ENCODE measurements at regions not wholly inside any gene's neighbourhood (a gene's known extent, or its start where the extent isn't known, plus 50 kb on each side); places are given as distances from the start of the nearest gene placed in this dataset.

DNA sequence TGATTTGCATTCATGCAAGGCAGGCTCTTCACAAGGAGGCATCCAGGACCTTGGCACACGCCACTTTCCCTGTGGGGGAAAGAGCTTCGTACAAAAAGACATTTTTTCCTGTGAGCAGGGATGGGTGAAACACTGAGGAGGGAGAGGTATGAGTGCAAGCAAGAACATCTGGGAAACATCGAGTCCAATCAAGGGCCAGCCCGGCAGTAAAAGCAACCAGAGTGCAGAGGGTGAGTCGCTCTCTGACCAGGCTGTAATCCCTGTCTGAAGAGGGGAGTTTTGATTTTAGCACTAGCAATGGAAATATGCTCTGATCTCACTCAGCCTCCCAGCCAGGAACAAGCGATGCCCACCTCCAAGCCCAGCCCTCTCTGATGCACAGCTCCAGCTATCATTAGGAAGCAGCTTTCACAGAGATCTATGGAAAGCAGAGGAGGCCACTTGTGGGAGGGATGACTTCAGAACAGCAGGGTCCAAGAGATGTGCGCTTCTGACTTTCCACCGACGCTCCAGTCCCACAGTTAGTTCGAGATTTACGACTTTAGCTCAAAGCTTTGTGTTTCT is 211.0 kb upstream of the ADAMTS16 start:
- Histone ChIP-seq H3K4me1 (no peaks in the 10 kb centered on the region), H3K9me3 (replicated peaks in 1 of 11) (peaks cover 4 to 12% (median 8%) of the 10 kb centered on the region in 11 experiments; a peak in 13 of 22 replicates)
- no peak for TF ChIP-seq Cebpa-rat (IDR thresholded peaks at IDR 0.05)

GRCh38 chr5:4939042-4939781 is 200.9 kb upstream of the ADAMTS16 start:
- Histone ChIP-seq H3K27ac (no peak overlapping the region), H3K4me1 (no peaks in the 10 kb centered on the region), H3K36me3 (no peaks in the 10 kb centered on the region), H3K4me3 (no peak overlapping the region), H3K9ac (no peak overlapping the region), H3K4me2 (no peak overlapping the region), H4K20me1 (no peaks in the 10 kb centered on the region), H3K9me3 (replicated peaks in 1 of 11) (no peaks in the 10 kb centered on the region), H3K27me3 (no peaks in the 10 kb centered on the region)
- no peak for TF ChIP-seq Cebpa-rat (IDR thresholded peaks at IDR 0.05)

More for the DNA sequence above, 211.0 kb upstream of the ADAMTS16 start:
- no peaks in the 10 kb centered on the region for H3K27me3 ChIP-seq
- no peak overlapping the region for H3K27ac ChIP-seq
- H3K4me3 ChIP-seq = no peak overlapping the region
- H3K36me3 ChIP-seq = no peaks in the 10 kb centered on the region
- H3K4me2 ChIP-seq = no peak overlapping the region
- H3K9ac ChIP-seq = no peak overlapping the region
- no peaks in the 10 kb centered on the region for H4K20me1 ChIP-seq

GRCh38 chr5:4941161-4941560 is 199.0 kb upstream of the ADAMTS16 start:
- no peak for TF ChIP-seq Cebpa-rat (IDR thresholded peaks at IDR 0.05)
- Histone ChIP-seq H4K20me1 (no peaks in the 10 kb centered on the region), H3K27me3 (no peaks in the 10 kb centered on the region), H3K9ac (no peak overlapping the region), H3K4me2 (no peak overlapping the region), H3K36me3 (no peaks in the 10 kb centered on the region), H3K4me3 (no peak overlapping the region), H3K27ac (no peak overlapping the region), H3K4me1 (no peaks in the 10 kb centered on the region), H3K9me3 (replicated peaks in 1 of 11) (no peaks in the 10 kb centered on the region)

- Histone ChIP-seq H3K4me3 (no peak overlapping the region; a peak in 1 of 20 replicates), H3K27ac (no peak overlapping the region), H4K20me1 (no peaks in the 10 kb centered on the region), H3K4me2 (peak overlapping the region in 7 of 11 experiments; percentile 25 to 41 (median 34); a peak in 6 of 22 replicates), H3K36me3 (no peaks in the 10 kb centered on the region), H3K9me3 (replicated peaks in 1 of 11) (no peaks in the 10 kb centered on the region), H3K4me1 (no peaks in the 10 kb centered on the region), H3K27me3 (no peaks in the 10 kb centered on the region), H3K9ac (no peak overlapping the region)
- no peak for TF ChIP-seq Cebpa-rat (IDR thresholded peaks at IDR 0.05)
Observed at GRCh38 chr5:4941957-4942830, 197.9 kb upstream of the ADAMTS16 start.

GRCh38 chr5:4942831-4943178 is 197.3 kb upstream of the ADAMTS16 start:
- Histone ChIP-seq H3K4me2 (no peak overlapping the region), H4K20me1 (no peaks in the 10 kb centered on the region), H3K27ac (no peak overlapping the region), H3K36me3 (no peaks in the 10 kb centered on the region), H3K27me3 (no peaks in the 10 kb centered on the region), H3K4me3 (no peak overlapping the region), H3K4me1 (no peaks in the 10 kb centered on the region), H3K9me3 (replicated peaks in 1 of 11) (no peaks in the 10 kb centered on the region), H3K9ac (no peak overlapping the region)
- TF ChIP-seq Cebpa-rat (IDR thresholded peaks at IDR 0.05) = no peak

DNA sequence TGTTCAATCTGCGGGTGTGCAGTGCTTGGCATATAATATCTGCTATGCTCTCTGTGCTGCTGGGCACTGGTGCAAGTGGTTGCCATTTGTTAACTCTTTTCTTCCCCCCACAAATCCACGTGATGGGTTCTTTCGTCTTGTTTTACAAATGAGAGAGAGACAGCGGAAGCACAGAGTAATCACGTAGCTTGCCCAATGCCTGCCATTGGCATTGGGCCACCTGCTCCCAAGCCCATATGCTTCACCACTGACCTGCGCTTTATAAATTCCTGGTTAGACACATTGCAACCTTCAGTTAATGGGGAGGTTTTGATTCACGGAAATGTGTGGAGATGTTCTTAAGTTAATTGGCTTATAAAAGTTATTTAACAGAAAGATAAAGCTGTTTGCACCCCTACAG is 194.8 kb upstream of the ADAMTS16 start:
- TF ChIP-seq Cebpa-rat (IDR thresholded peaks at IDR 0.05) = no peak
- H3K4me2 ChIP-seq = no peak overlapping the region
- H3K36me3 ChIP-seq = no peaks in the 10 kb centered on the region
- no peaks in the 10 kb centered on the region for H4K20me1 ChIP-seq
- H3K4me3 ChIP-seq = no peak overlapping the region
- H3K4me1 ChIP-seq = no peaks in the 10 kb centered on the region
- H3K27ac ChIP-seq = no peak overlapping the region
- no peak overlapping the region for H3K9ac ChIP-seq
- no peaks in the 10 kb centered on the region for H3K9me3 ChIP-seq (replicated peaks in 1 of 11)
- no peaks in the 10 kb centered on the region for H3K27me3 ChIP-seq

GRCh38 chr5:4947106-4947505 is 193.0 kb upstream of the ADAMTS16 start:
- TF ChIP-seq Cebpa-rat (IDR thresholded peaks at IDR 0.05) = no peak
- H3K9me3 ChIP-seq (replicated peaks in 1 of 11) = no peaks in the 10 kb centered on the region
- no peak overlapping the region for H3K4me2 ChIP-seq
- no peak overlapping the region for H3K9ac ChIP-seq
- H4K20me1 ChIP-seq = no peaks in the 10 kb centered on the region
- H3K4me3 ChIP-seq = no peak overlapping the region
- no peaks in the 10 kb centered on the region for H3K4me1 ChIP-seq
- H3K36me3 ChIP-seq = no peaks in the 10 kb centered on the region
- H3K27ac ChIP-seq = no peak overlapping the region
- no peaks in the 10 kb centered on the region for H3K27me3 ChIP-seq

DNA sequence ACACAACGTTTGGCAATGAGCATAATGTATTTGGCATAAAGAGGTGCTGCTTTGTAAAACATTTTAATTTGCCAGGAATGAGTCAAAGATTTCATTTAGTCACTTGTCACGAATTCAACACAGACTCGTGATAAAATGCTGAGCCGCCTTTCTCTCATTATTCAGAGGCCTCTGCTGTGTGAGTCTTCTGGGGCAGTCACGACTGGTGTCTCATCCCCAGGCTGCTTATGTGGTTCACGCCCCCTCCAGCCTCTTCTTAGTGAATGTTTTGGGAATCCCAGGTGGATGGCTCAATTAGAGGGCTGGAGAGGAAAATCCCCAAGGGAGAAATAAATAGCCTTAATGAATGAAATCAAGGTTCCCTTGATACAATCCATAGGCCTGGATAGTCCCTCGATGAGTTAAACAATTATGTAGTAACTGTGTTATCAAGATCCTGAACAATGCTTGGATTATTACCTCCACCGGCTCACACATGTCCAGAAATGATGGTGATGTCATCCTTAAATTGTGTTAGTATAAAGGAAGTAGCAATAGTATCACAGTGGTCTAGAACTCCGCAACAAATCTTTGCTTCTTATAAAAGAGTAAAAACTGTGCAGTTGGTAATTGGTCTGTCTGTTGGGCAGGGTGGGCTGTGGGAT is 192.1 kb upstream of the ADAMTS16 start:
- Histone ChIP-seq H3K9ac (no peak overlapping the region), H4K20me1 (no peaks in the 10 kb centered on the region), H3K9me3 (replicated peaks in 1 of 11) (no peaks in the 10 kb centered on the region), H3K27me3 (no peaks in the 10 kb centered on the region), H3K36me3 (no peaks in the 10 kb centered on the region), H3K4me2 (no peak overlapping the region), H3K4me3 (no peak overlapping the region), H3K27ac (no peak overlapping the region), H3K4me1 (no peaks in the 10 kb centered on the region)
- TF ChIP-seq Cebpa-rat (IDR thresholded peaks at IDR 0.05) = no peak

DNA sequence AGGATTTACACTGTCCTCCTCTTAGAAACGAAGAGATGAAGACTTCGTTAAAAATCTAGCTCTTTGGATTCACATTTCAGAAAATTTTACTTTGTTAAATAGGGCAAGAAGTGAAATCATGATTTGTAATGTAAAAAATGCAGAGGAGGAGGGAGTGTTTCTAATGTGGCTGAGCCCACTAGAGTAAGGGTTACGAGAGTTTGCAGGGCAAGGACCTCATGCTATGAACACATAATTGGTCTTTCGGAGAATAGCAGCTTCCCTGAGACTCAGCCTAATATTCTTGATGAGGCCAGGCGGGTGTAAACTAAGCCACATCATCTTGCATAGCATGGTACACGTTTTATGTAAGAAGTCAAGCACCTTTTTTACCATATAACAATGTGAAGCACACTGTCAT is 191.0 kb upstream of the ADAMTS16 start:
- H3K4me3 ChIP-seq = no peak overlapping the region
- H3K9ac ChIP-seq = no peak overlapping the region
- H3K9me3 ChIP-seq (replicated peaks in 1 of 11) = no peaks in the 10 kb centered on the region
- H3K4me1 ChIP-seq = no peaks in the 10 kb centered on the region
- H4K20me1 ChIP-seq = no peaks in the 10 kb centered on the region
- no peaks in the 10 kb centered on the region for H3K27me3 ChIP-seq
- no peak overlapping the region for H3K4me2 ChIP-seq
- no peaks in the 10 kb centered on the region for H3K36me3 ChIP-seq
- no peak for TF ChIP-seq Cebpa-rat (IDR thresholded peaks at IDR 0.05)
- no peak overlapping the region for H3K27ac ChIP-seq

Measured in BLaER1 treated with 17β-estradiol and CSF1 and Interleukin-3, amounts not matched to agents 10 nM and 100 nM (cell line).